DND-41 (cell line): ENCODE measurements at regions not wholly inside any gene's neighbourhood (a gene's known extent, or its start where the extent isn't known, plus 50 kb on each side); places are given as distances from the start of the nearest gene placed in this dataset.

Experiments
- EZH2 ChIP-seq: IDR thresholded peaks from 3 replicates; pipeline ENCODE4 v1.6.1; 2012; ENCODE audit warnings: borderline replicate concordance, low read depth, mild to moderate bottlenecking, moderate library complexity, low read length, inconsistent platforms; ENCODE audit not compliant: severe bottlenecking
- TF ChIP-seq, protein P1 (sequence below): IDR thresholded peaks from 2 replicates; pipeline ENCODE4 v1.5.1; 2012; ENCODE audit warnings: borderline replicate concordance, low read length, moderate library complexity, mild to moderate bottlenecking; ENCODE audit not compliant: poor library complexity, severe bottlenecking; ENCODE audit errors: extremely low read depth

- TF ChIP-seq, protein P1, sequence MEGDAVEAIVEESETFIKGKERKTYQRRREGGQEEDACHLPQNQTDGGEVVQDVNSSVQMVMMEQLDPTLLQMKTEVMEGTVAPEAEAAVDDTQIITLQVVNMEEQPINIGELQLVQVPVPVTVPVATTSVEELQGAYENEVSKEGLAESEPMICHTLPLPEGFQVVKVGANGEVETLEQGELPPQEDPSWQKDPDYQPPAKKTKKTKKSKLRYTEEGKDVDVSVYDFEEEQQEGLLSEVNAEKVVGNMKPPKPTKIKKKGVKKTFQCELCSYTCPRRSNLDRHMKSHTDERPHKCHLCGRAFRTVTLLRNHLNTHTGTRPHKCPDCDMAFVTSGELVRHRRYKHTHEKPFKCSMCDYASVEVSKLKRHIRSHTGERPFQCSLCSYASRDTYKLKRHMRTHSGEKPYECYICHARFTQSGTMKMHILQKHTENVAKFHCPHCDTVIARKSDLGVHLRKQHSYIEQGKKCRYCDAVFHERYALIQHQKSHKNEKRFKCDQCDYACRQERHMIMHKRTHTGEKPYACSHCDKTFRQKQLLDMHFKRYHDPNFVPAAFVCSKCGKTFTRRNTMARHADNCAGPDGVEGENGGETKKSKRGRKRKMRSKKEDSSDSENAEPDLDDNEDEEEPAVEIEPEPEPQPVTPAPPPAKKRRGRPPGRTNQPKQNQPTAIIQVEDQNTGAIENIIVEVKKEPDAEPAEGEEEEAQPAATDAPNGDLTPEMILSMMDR: no peak
- TF ChIP-seq EZH2: no peak
Measured at GRCh38 chr4:145341381-145341780, 140.3 kb upstream of the SMAD1 start.
